HepG2 (cell line): ENCODE measurements at regions not wholly inside any gene's neighbourhood (a gene's known extent, or its start where the extent isn't known, plus 50 kb on each side); places are given as distances from the start of the nearest gene placed in this dataset.

Source experiments
- ATAC-seq: fragments of 200-7000 bp; cut with Tn5 transposase; 3 replicates; pipeline ENCODE4 v1.9.1; 2020; ENCODE audit warnings: mild to moderate bottlenecking, moderate library complexity
- BruUV-seq: library from RNA; stranded (reverse); fragments of 400-500 nt; replicated peaks from 2 replicates; lab custom pipeline; 2021; lab: Mats Ljungman, UMichigan
- CTCF ChIA-PET: fragments of 300-600 bp; formaldehyde crosslinking; extraction: SDS; loops from one replicate; lab custom pipeline; 2021; ENCODE audit warnings: low total read pairs, inconsistent platforms, low intra/inter-chr PET ratio; lab: Yijun Ruan, JAX
- POLR2A ChIA-PET: fragments of 350-600 bp; sonication (Branson Sonifier 250); formaldehyde crosslinking; loops from one replicate; lab custom pipeline; 2020; ENCODE audit warnings: antibody characterized with exemption, inconsistent platforms; lab: Yijun Ruan, JAX
- DNase-seq: peaks from one replicate; pipeline ENCODE4 v3.0.0-alpha.2; 2015; ENCODE audit warnings: low spot score
- FAIRE-seq: peaks from 3 replicates; lab custom pipeline; 2011; peaks lifted over from hg19 to GRCh38; lab: Jason Lieb, UNC
- H2AFZ ChIP-seq: one replicate; pipeline ENCODE4 v1.6.1; 2011; ENCODE audit warnings: low read length, inconsistent platforms
- H3K27ac ChIP-seq: fragments of 300-600 bp; 3 replicates; pipeline ENCODE4 v1.8.0; 2011; ENCODE audit warnings: mixed run types, mild to moderate bottlenecking, mixed read lengths, low read length, inconsistent platforms; ENCODE audit not compliant: insufficient read depth; ENCODE audit errors: extremely low read length
- H3K27me3 ChIP-seq, 2 experiments: fragments of 200-600 bp in 1 of 2; 2 replicates in 1 of 2; 3 replicates in 1 of 2; pipeline versions ENCODE4 v1.6.0 to v1.8.0; 2011; ENCODE audit warnings: low read length in 2 of 2, mild to moderate bottlenecking in 2 of 2, moderate library complexity in 2 of 2, inconsistent platforms in 1 of 2; ENCODE audit not compliant: insufficient read depth in 2 of 2, control insufficient read depth in 1 of 2
- H3K36me3 ChIP-seq, 2 experiments: fragments of 200-600 bp in 1 of 2; replicated peaks in 1 of 2; 2 replicates in 1 of 2; 3 replicates in 1 of 2; pipeline versions ENCODE4 v1.5.1 to v1.8.0; 2011; ENCODE audit warnings: low read length in 2 of 2, inconsistent platforms in 1 of 2; ENCODE audit not compliant: insufficient read depth in 2 of 2, control insufficient read depth in 1 of 2
- H3K4me1 ChIP-seq: 2 replicates; pipeline ENCODE4 v1.5.1; 2012; ENCODE audit warnings: low read length, inconsistent platforms; ENCODE audit not compliant: insufficient read depth
- H3K4me2 ChIP-seq: 2 replicates; pipeline ENCODE4 v1.6.0; 2011; ENCODE audit warnings: low read depth, low read length, inconsistent platforms
- H3K4me3 ChIP-seq, 3 experiments: fragments of 200-600 bp in 1 of 3; sonication (generic), shearing (Covaris generic) in 1 of 3; replicated peaks in 1 of 3; 2 replicates each; pipeline ENCODE4 v1.5.1; 2011 to 2016; ENCODE audit warnings: low read length in 3 of 3, inconsistent platforms in 2 of 3, low read depth in 2 of 3, mild to moderate bottlenecking in 2 of 3, control low read depth in 1 of 3, mixed read lengths in 1 of 3; ENCODE audit not compliant: insufficient read depth in 1 of 3
- H3K79me2 ChIP-seq: one replicate; pipeline ENCODE4 v1.6.1; 2011; ENCODE audit warnings: low read length, inconsistent platforms; ENCODE audit not compliant: insufficient read depth
- H3K9ac ChIP-seq: 2 replicates; pipeline ENCODE4 v1.6.0; 2011; ENCODE audit warnings: mild to moderate bottlenecking, low read depth, low read length, inconsistent platforms; ENCODE audit not compliant: insufficient read depth
- H3K9me3 ChIP-seq: 2 replicates; pipeline ENCODE4 v1.5.1; 2012; ENCODE audit warnings: mild to moderate bottlenecking, low read length
- H4K20me1 ChIP-seq: 2 replicates; pipeline ENCODE4 v1.6.0; 2011; ENCODE audit warnings: inconsistent platforms, mild to moderate bottlenecking, low read length, moderate library complexity; ENCODE audit not compliant: insufficient read depth
- JUN ChIP-seq: sonication (generic); formaldehyde crosslinking; IDR thresholded peaks from 2 replicates; pipeline ENCODE4 v1.4.0; 2020; ENCODE audit warnings: mild to moderate bottlenecking, missing genetic modification reagents
- MTA1 ChIP-seq: sonication (generic); formaldehyde crosslinking; IDR thresholded peaks from 2 replicates; pipeline ENCODE4 v1.4.0; 2020; ENCODE audit warnings: missing genetic modification reagents, mild to moderate bottlenecking, borderline replicate concordance
- MXI1 ChIP-seq: IDR thresholded peaks from 3 replicates; pipeline ENCODE4 v1.6.1; 2012; ENCODE audit warnings: low read depth, low read length, inconsistent platforms, borderline replicate concordance
- NRL ChIP-seq: sonication (generic); formaldehyde crosslinking; IDR thresholded peaks from 2 replicates; pipeline ENCODE4 v1.5.0; 2020; ENCODE audit warnings: missing genetic modification reagents, mild to moderate bottlenecking, moderate library complexity, borderline replicate concordance
- SRSF9 ChIP-seq: fragments of 200-400 bp; formaldehyde crosslinking; IDR thresholded peaks from 2 replicates; pipeline ENCODE4 v1.6.1; 2018; ENCODE audit warnings: borderline replicate concordance, mild to moderate bottlenecking, low read depth, low read length; ENCODE audit not compliant: insufficient read depth, poor library complexity, severe bottlenecking
- TEAD3 ChIP-seq: optimal IDR thresholded peaks from 2 replicates; pipeline ENCODE3; 2016; ENCODE audit warnings: borderline replicate concordance
- ZNF790 ChIP-seq: sonication (generic); formaldehyde crosslinking; IDR thresholded peaks from 2 replicates; pipeline ENCODE4 v1.8.0; 2022; ENCODE audit warnings: missing genetic modification reagents, mild to moderate bottlenecking, borderline replicate concordance
- WGBS: methylation state at CpG from one replicate; pipeline ENCODE4 v1.1.6; 2017; ENCODE audit warnings: low lambda C conversion rate; 5-methylcytosine and 5-hydroxymethylcytosine counted together
- in situ Hi-C: cut with HindIII; loops from 2 replicates; pipeline ENCODE4 v1.10.0; 2017; ENCODE audit warnings: low pct_unique_long_range_greater_than_20kb; ENCODE audit not compliant: extremely low pct_ligation_motif_present
- intact Hi-C: fragments of 100-400 bp; cut with micrococcal nuclease; formaldehyde crosslinking; loops from one replicate; pipeline ENCODE4 v1.10.0; 2022; ENCODE audit not compliant: unreplicated experiment
- TF ChIP-seq, protein P1 (sequence below): sonication (generic); formaldehyde crosslinking; IDR thresholded peaks from 2 replicates; pipeline ENCODE4 v1.4.0; 2020; ENCODE audit warnings: missing genetic modification reagents, low read depth, mild to moderate bottlenecking, borderline replicate concordance
- TF ChIP-seq, protein P2 (sequence below): sonication (generic); formaldehyde crosslinking; IDR thresholded peaks from 2 replicates; pipeline ENCODE4 v1.4.0; 2020; ENCODE audit warnings: mild to moderate bottlenecking, missing genetic modification reagents

DNA sequence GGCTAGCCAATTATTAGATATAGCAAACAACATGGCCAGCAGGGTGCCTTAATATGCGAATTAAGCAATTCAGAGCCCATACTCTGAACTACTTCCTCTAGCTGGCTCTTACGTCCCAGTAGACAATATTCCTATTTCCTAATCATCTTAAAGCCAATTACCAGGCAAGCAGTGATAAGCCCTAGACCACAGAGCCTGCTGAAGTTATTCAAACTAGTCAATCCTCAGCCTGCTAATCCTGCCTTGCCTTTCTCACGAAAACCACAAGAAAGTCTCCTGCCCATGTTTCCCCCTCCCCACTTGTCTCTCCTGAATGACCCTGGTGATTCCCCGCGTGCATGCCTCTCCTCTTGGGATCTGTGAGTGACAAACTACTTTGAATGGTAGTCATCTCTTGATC is 86.8 kb upstream of the CACNA2D1 start:
- no peaks in the 10 kb centered on the region for H3K36me3 ChIP-seq
- WGBS: 0% methylated on average over 5 of the region's 5 CpGs
- no peak overlapping the region for H2AFZ ChIP-seq
- POLR2A ChIA-PET: no interaction called here
- no peak overlapping the region for H3K27ac ChIP-seq
- no peaks in the 10 kb centered on the region for H3K4me1 ChIP-seq
- no peak overlapping the region for H3K9ac ChIP-seq
- no peak overlapping the region for H3K4me2 ChIP-seq
- H3K79me2 ChIP-seq: no peaks in the 10 kb centered on the region
- CTCF ChIA-PET: no interaction called here
- H3K4me3 ChIP-seq: no peak overlapping the region
- BruUV-seq: no TSS peak
- TF ChIP-seq, protein P1, sequence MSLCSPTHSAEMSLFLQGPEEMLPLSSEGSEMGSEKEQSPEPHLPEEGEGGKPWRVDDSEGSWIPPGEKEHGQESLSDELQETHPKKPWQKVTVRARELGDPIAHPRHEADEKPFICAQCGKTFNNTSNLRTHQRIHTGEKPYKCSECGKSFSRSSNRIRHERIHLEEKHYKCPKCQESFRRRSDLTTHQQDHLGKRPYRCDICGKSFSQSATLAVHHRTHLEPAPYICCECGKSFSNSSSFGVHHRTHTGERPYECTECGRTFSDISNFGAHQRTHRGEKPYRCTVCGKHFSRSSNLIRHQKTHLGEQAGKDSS (CRISPR knock-in tag): no peak
- no peak for TF ChIP-seq ZNF790 (CRISPR knock-in tag)
- no peak for TF ChIP-seq MXI1
- in situ Hi-C loops (no loop called here), intact Hi-C loops (no loop called here)
- FAIRE-seq (no peak), ATAC-seq (no peak), DNase-seq (no peak)
- no peaks in the 10 kb centered on the region for H3K9me3 ChIP-seq
- no peaks in the 10 kb centered on the region for H4K20me1 ChIP-seq
- no peaks in the 10 kb centered on the region for H3K27me3 ChIP-seq

DNA sequence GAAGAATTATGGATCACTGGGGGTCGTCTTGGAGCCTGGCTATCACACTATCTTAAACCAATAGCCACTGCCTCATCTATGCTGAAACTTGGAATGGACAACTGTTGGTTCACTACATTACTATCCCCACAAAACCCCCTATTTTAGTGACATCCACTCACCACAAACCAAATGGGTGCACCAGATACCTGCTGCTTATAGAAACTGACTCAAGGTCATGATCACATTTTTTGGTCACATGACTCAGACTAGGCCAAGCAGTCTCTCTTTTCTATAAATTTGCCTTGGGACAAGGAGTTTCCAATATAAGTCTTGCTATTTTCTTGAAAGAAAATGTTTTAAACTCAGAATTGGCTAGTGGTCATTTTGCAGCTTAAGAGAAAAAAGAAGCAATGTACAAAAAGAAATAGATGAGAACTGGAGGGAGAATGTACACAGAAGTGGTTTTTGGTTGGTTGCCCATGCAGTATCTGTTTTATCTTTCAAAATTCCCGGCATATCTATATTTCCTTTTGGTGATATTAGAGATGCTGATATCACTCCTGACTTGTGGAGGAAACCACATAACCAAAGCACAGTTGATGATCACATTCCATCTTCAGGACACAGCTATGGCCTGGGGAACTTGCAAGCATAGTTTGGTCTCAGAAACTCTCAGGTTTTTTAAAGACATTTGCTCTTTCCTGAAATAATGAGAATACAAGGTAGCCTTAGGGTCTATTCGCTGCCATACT is 85.2 kb upstream of the CACNA2D1 start:
- DNase-seq: no peak
- ChIA-PET POLR2A (no interaction called here), CTCF (no interaction called here)
- Histone ChIP-seq H3K4me3 (no peak overlapping the region), H3K27ac (no peak overlapping the region), H4K20me1 (no peaks in the 10 kb centered on the region), H3K4me2 (no peak overlapping the region), H3K4me1 (no peaks in the 10 kb centered on the region), H3K79me2 (no peaks in the 10 kb centered on the region), H3K9ac (no peak overlapping the region), H2AFZ (no peak overlapping the region), H3K27me3 (no peaks in the 10 kb centered on the region), H3K36me3 (no peaks in the 10 kb centered on the region), H3K9me3 (no peaks in the 10 kb centered on the region)
- in situ Hi-C loops (no loop called here), intact Hi-C loops (no loop called here)
- BruUV-seq: no TSS peak
- no peak for FAIRE-seq
- TF ChIP-seq NRL (CRISPR knock-in tag): no peak
- no peak for TF ChIP-seq TEAD3 (CRISPR knock-in tag)
- TF ChIP-seq, protein P2, sequence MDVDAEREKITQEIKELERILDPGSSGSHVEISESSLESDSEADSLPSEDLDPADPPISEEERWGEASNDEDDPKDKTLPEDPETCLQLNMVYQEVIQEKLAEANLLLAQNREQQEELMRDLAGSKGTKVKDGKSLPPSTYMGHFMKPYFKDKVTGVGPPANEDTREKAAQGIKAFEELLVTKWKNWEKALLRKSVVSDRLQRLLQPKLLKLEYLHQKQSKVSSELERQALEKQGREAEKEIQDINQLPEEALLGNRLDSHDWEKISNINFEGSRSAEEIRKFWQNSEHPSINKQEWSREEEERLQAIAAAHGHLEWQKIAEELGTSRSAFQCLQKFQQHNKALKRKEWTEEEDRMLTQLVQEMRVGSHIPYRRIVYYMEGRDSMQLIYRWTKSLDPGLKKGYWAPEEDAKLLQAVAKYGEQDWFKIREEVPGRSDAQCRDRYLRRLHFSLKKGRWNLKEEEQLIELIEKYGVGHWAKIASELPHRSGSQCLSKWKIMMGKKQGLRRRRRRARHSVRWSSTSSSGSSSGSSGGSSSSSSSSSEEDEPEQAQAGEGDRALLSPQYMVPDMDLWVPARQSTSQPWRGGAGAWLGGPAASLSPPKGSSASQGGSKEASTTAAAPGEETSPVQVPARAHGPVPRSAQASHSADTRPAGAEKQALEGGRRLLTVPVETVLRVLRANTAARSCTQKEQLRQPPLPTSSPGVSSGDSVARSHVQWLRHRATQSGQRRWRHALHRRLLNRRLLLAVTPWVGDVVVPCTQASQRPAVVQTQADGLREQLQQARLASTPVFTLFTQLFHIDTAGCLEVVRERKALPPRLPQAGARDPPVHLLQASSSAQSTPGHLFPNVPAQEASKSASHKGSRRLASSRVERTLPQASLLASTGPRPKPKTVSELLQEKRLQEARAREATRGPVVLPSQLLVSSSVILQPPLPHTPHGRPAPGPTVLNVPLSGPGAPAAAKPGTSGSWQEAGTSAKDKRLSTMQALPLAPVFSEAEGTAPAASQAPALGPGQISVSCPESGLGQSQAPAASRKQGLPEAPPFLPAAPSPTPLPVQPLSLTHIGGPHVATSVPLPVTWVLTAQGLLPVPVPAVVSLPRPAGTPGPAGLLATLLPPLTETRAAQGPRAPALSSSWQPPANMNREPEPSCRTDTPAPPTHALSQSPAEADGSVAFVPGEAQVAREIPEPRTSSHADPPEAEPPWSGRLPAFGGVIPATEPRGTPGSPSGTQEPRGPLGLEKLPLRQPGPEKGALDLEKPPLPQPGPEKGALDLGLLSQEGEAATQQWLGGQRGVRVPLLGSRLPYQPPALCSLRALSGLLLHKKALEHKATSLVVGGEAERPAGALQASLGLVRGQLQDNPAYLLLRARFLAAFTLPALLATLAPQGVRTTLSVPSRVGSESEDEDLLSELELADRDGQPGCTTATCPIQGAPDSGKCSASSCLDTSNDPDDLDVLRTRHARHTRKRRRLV: no peak
- no peak for TF ChIP-seq SRSF9
- no peak for TF ChIP-seq JUN (CRISPR knock-in tag)
- TF ChIP-seq MTA1 (CRISPR knock-in tag): no peak
- 2% methylated on average over 3 of the region's 3 CpGs for WGBS
- ATAC-seq: no peak
